ENCODE measurements at regions not wholly inside any gene's neighbourhood (a gene's known extent, or its start where the extent isn't known, plus 50 kb on each side); places are given as distances from the start of the nearest gene placed in this dataset.
A peak's percentile ranks its signal among the peaks of the same experiment; 100 is the strongest.

DNA sequence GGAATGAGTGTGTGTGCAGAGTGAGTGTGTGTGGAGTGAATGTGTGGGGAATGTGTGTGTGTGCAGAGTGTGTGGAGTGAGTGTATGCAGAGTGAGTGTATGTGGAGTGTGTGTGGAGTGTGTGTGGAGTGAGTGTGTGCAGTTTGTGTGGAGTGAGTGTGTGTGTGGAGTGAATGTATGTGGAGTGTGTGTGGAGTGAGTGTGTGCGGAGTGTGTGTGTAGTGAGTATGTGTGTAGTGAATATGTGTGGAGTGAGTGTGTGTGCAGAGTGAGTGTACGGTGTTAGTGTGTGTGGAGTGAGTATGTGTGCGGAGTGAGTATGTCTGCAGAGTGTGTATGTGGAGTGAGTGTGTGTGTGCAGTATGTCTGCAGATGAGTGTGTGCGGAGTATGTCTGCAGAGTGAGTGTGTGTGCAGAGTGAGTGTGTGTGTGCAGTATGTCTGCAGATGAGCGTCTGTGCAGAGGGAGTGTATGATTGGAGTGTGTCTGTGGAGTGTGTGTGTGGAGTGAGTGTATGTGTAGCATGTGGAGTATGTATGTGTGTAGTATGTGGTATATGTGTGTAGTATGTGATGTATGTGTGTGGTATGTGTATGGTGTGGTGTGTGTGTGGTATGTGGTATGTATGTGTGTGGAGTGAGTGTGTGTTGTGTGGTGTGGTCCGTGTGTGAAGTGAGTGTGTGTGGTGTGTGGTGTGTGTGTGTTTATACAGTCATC, 59.7 kb upstream of the CLDN14 start:
- Mint-ChIP-seq H3K27me3 (ENCODE audit: low read depth) (peaks cover 6% of the 10 kb centered on the region; the same call in 1 of the 2 replicates), H3K4me1 (peaks cover 33% of the 10 kb centered on the region), H3K27ac (no peak overlapping the region), H3K4me3 (no peak overlapping the region), H3K36me3 (no peaks in the 10 kb centered on the region), H3K9me3 (no peaks in the 10 kb centered on the region)
- TF ChIP-seq IRF2 (CRISPR knock-in tag; IDR thresholded peaks at IDR 0.05; ENCODE audit: borderline replicate concordance, low read depth): no peak
- no peak for TF ChIP-seq ZNF425 (CRISPR knock-in tag; conservative IDR thresholded peaks at IDR 0.05)
- 0 out of 2 replicates have a peak, but pooled peaks have one; percentile 35 for TF ChIP-seq NFE2L1 (CRISPR knock-in tag; IDR thresholded peaks at IDR 0.05)
- no peak for ATAC-seq
- ChIA-PET CTCF (no interaction called here), POLR2A (no interaction called here)
- DNase-seq (ENCODE audit: low spot score): no peak

- no peak for DNase-seq (ENCODE audit: low spot score)
- Mint-ChIP-seq H3K4me1 (peaks cover 28% of the 10 kb centered on the region), H3K4me3 (no peak overlapping the region), H3K27ac (no peak overlapping the region), H3K27me3 (ENCODE audit: low read depth) (peaks cover 6% of the 10 kb centered on the region; the same call in 1 of the 2 replicates), H3K9me3 (no peaks in the 10 kb centered on the region), H3K36me3 (no peaks in the 10 kb centered on the region)
- POLR2A ChIA-PET: no interaction called here
- ATAC-seq: no peak
- CTCF ChIA-PET: no interaction called here
- TF ChIP-seq HMGA2 (CRISPR knock-in tag; IDR thresholded peaks at IDR 0.05) (no peak), KAT7 (CRISPR knock-in tag; IDR thresholded peaks at IDR 0.05; ENCODE audit: borderline replicate concordance) (no peak), USF1 (CRISPR knock-in tag; IDR thresholded peaks at IDR 0.05) (no peak), ATF6 (CRISPR knock-in tag; IDR thresholded peaks at IDR 0.05) (no peak), TP53 (CRISPR knock-in tag; IDR thresholded peaks at IDR 0.05) (no peak), GABPB1 (CRISPR knock-in tag; IDR thresholded peaks at IDR 0.05) (no peak), STAT6 (CRISPR knock-in tag; conservative IDR thresholded peaks at IDR 0.05; ENCODE audit: low read depth) (no peak), GTF2I (CRISPR knock-in tag; conservative IDR thresholded peaks at IDR 0.05) (no peak), ZNF396 (CRISPR knock-in tag; IDR thresholded peaks at IDR 0.05; ENCODE audit: borderline replicate concordance) (no peak), CREB1 (CRISPR knock-in tag; IDR thresholded peaks at IDR 0.05) (no peak), E2F1 (CRISPR knock-in tag; IDR thresholded peaks at IDR 0.05) (no peak), ZNF425 (CRISPR knock-in tag; conservative IDR thresholded peaks at IDR 0.05) (no peak), MAX (CRISPR knock-in tag; IDR thresholded peaks at IDR 0.05) (no peak)
- TF ChIP-seq, protein P1, sequence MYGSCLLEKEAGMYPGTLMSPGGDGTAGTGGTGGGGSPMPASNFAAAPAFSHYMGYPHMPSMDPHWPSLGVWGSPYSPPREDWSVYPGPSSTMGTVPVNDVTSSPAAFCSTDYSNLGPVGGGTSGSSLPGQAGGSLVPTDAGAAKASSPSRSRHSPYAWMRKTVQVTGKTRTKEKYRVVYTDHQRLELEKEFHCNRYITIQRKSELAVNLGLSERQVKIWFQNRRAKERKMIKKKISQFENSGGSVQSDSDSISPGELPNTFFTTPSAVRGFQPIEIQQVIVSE (CRISPR knock-in tag; IDR thresholded peaks at IDR 0.05; ENCODE audit: borderline replicate concordance): no peak
- TF ChIP-seq, protein P2, sequence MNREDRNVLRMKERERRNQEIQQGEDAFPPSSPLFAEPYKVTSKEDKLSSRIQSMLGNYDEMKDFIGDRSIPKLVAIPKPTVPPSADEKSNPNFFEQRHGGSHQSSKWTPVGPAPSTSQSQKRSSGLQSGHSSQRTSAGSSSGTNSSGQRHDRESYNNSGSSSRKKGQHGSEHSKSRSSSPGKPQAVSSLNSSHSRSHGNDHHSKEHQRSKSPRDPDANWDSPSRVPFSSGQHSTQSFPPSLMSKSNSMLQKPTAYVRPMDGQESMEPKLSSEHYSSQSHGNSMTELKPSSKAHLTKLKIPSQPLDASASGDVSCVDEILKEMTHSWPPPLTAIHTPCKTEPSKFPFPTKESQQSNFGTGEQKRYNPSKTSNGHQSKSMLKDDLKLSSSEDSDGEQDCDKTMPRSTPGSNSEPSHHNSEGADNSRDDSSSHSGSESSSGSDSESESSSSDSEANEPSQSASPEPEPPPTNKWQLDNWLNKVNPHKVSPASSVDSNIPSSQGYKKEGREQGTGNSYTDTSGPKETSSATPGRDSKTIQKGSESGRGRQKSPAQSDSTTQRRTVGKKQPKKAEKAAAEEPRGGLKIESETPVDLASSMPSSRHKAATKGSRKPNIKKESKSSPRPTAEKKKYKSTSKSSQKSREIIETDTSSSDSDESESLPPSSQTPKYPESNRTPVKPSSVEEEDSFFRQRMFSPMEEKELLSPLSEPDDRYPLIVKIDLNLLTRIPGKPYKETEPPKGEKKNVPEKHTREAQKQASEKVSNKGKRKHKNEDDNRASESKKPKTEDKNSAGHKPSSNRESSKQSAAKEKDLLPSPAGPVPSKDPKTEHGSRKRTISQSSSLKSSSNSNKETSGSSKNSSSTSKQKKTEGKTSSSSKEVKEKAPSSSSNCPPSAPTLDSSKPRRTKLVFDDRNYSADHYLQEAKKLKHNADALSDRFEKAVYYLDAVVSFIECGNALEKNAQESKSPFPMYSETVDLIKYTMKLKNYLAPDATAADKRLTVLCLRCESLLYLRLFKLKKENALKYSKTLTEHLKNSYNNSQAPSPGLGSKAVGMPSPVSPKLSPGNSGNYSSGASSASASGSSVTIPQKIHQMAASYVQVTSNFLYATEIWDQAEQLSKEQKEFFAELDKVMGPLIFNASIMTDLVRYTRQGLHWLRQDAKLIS (CRISPR knock-in tag; IDR thresholded peaks at IDR 0.05; ENCODE audit: borderline replicate concordance): no peak
Measured at GRCh38 chr21:36540700-36541099, 60.8 kb upstream of the CLDN14 start.

Measured in WTC11 (cell line).